Activated CD4-positive, alpha-beta memory T cell treated with anti-CD3 and anti-CD28 coated beads, Interleukin-2, amount 10 ng/mL, durations not matched to agents 7 days and 5 days (primary cell): ENCODE measurements at regions not wholly inside any gene's neighbourhood (a gene's known extent, or its start where the extent isn't known, plus 50 kb on each side); places are given as distances from the start of the nearest gene placed in this dataset.

Experiments
- CTCF ChIA-PET: fragments of 350-600 bp; sonication (Branson Sonifier 250); formaldehyde crosslinking; loops from one replicate; lab custom pipeline; 2021; ENCODE audit warnings: antibody characterized with exemption, inconsistent platforms; lab: Charles Lee
- POLR2A ChIA-PET: fragments of 350-600 bp; sonication (Branson Sonifier 250); formaldehyde crosslinking; loops from one replicate; lab custom pipeline; 2021; ENCODE audit warnings: antibody characterized with exemption; lab: Charles Lee
- DNase-seq: peaks from one replicate; pipeline ENCODE4 v3.0.0-alpha.2; 2020
- H3K27ac Mint-ChIP-seq: one replicate; pipeline ENCODE4 v1.8.0; 2021; ENCODE audit warnings: mild to moderate bottlenecking, mixed read lengths
- H3K27me3 Mint-ChIP-seq: one replicate; pipeline ENCODE4 v1.8.0; 2021; ENCODE audit warnings: mixed read lengths
- H3K36me3 Mint-ChIP-seq: one replicate; pipeline ENCODE4 v1.8.0; 2021; ENCODE audit warnings: low read depth, mixed read lengths
- H3K4me1 Mint-ChIP-seq: one replicate; pipeline ENCODE4 v1.8.0; 2021; ENCODE audit warnings: mixed read lengths
- H3K4me3 Mint-ChIP-seq: one replicate; pipeline ENCODE4 v1.8.0; 2021; ENCODE audit warnings: mild to moderate bottlenecking, mixed read lengths
- H3K9me3 Mint-ChIP-seq: one replicate; pipeline ENCODE4 v1.8.0; 2021; ENCODE audit warnings: mixed read lengths

- H3K4me3 Mint-ChIP-seq, result no peak overlapping the region
- H3K9me3 Mint-ChIP-seq, result no peaks in the 10 kb centered on the region
- DNase-seq, result no peak
- ChIA-PET CTCF (no interaction called here), POLR2A (no interaction called here)
- no peaks in the 10 kb centered on the region for H3K27me3 Mint-ChIP-seq
- H3K27ac Mint-ChIP-seq, result no peak overlapping the region
- H3K4me1 Mint-ChIP-seq, result no peaks in the 10 kb centered on the region
- H3K36me3 Mint-ChIP-seq, result no peaks in the 10 kb centered on the region
These were observed 360.6 kb downstream of the CYRIA start for GRCh38 chr2:16304876-16305590.

- H3K27ac Mint-ChIP-seq, result no peak overlapping the region
- no peak for DNase-seq
- H3K36me3 Mint-ChIP-seq, result no peaks in the 10 kb centered on the region
- POLR2A ChIA-PET, result no interaction called here
- no peak overlapping the region for H3K4me3 Mint-ChIP-seq
- H3K27me3 Mint-ChIP-seq, result no peaks in the 10 kb centered on the region
- CTCF ChIA-PET, result no interaction called here
- no peaks in the 10 kb centered on the region for H3K9me3 Mint-ChIP-seq
- no peaks in the 10 kb centered on the region for H3K4me1 Mint-ChIP-seq
These were observed 361.9 kb downstream of the CYRIA start for GRCh38 chr2:16303761-16304160.

DNA sequence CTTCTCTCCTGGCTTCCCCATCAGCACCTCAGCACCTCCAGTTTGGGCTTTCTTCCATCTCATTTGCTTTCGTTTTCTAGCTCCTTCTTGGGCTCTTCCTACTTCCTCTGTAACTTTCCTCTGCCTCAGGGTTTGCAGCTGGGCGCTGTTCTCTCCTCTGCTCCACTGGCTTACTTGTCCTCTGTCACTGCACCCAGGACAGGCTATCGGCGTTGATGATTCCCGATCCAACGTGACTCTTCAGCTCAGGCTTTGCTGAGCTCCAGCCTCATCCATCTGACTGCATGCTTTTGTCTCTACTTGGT, 362.4 kb downstream of the CYRIA start:
- no peaks in the 10 kb centered on the region for H3K36me3 Mint-ChIP-seq
- no peaks in the 10 kb centered on the region for H3K4me1 Mint-ChIP-seq
- H3K27ac Mint-ChIP-seq, result no peak overlapping the region
- no peaks in the 10 kb centered on the region for H3K9me3 Mint-ChIP-seq
- H3K27me3 Mint-ChIP-seq, result no peaks in the 10 kb centered on the region
- ChIA-PET POLR2A (no interaction called here), CTCF (no interaction called here)
- no peak for DNase-seq
- no peak overlapping the region for H3K4me3 Mint-ChIP-seq

- ChIA-PET CTCF (no interaction called here), POLR2A (no interaction called here)
- Mint-ChIP-seq H3K36me3 (no peaks in the 10 kb centered on the region), H3K9me3 (no peaks in the 10 kb centered on the region), H3K27me3 (no peaks in the 10 kb centered on the region), H3K4me3 (no peak overlapping the region), H3K4me1 (no peaks in the 10 kb centered on the region), H3K27ac (no peak overlapping the region)
- no peak for DNase-seq
These were observed 362.3 kb downstream of the MYCN start for GRCh38 chr2:16302431-16303272.

DNA sequence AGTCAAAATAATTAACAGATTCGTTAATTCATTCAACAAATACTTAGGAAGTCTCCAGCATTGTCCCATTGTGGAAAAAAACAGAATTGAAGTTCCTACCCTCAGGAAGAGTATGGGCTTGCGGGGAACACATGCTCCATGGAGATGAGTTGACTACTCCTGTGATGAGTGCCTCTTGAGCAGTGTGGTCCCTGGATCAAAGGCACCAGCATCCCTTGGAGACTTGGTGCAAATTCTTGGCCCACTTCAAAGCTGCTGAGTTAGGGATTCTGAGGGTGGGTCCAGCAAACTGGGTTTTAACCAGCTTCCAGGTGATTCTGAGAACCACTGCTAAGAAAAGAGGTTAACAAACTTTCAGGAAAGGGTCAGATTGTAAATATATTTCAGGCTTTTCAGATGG, 361.6 kb downstream of the MYCN start:
- Mint-ChIP-seq H3K27me3 (no peaks in the 10 kb centered on the region), H3K27ac (no peak overlapping the region), H3K4me3 (no peak overlapping the region), H3K9me3 (no peaks in the 10 kb centered on the region), H3K36me3 (no peaks in the 10 kb centered on the region), H3K4me1 (no peaks in the 10 kb centered on the region)
- ChIA-PET POLR2A (no interaction called here), CTCF (no interaction called here)
- no peak for DNase-seq

- DNase-seq, result no peak
- Mint-ChIP-seq H3K27ac (no peak overlapping the region), H3K36me3 (no peaks in the 10 kb centered on the region), H3K9me3 (no peaks in the 10 kb centered on the region), H3K27me3 (no peaks in the 10 kb centered on the region), H3K4me3 (no peak overlapping the region), H3K4me1 (no peaks in the 10 kb centered on the region)
- POLR2A ChIA-PET, result no interaction called here
- CTCF ChIA-PET, result no interaction called here
These were observed 358.5 kb downstream of the MYCN start for GRCh38 chr2:16298866-16299265.

- no peaks in the 10 kb centered on the region for H3K36me3 Mint-ChIP-seq
- DNase-seq, result no peak
- no peaks in the 10 kb centered on the region for H3K9me3 Mint-ChIP-seq
- no peak overlapping the region for H3K4me3 Mint-ChIP-seq
- H3K27me3 Mint-ChIP-seq, result no peaks in the 10 kb centered on the region
- CTCF ChIA-PET, result no interaction called here
- H3K27ac Mint-ChIP-seq, result no peak overlapping the region
- no peaks in the 10 kb centered on the region for H3K4me1 Mint-ChIP-seq
- POLR2A ChIA-PET, result no interaction called here
These were observed 356.2 kb downstream of the MYCN start for GRCh38 chr2:16296331-16297250.

DNA sequence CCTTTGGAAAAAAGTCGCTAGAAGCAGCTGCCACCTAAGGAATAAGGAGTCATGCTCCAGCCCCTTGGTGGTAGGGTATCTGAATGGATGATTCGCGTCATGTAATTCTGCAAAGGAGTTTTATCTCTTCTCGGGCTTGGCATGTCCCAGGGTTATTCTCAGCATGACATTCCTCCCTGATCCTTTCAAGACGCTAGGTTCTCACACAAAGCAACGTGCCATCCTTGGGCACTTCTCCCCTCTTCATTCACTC, 355.6 kb downstream of the MYCN start:
- Mint-ChIP-seq H3K27me3 (no peaks in the 10 kb centered on the region), H3K36me3 (no peaks in the 10 kb centered on the region), H3K4me3 (no peak overlapping the region), H3K27ac (no peak overlapping the region), H3K9me3 (no peaks in the 10 kb centered on the region), H3K4me1 (no peaks in the 10 kb centered on the region)
- DNase-seq, result no peak
- ChIA-PET CTCF (no interaction called here), POLR2A (no interaction called here)

DNA sequence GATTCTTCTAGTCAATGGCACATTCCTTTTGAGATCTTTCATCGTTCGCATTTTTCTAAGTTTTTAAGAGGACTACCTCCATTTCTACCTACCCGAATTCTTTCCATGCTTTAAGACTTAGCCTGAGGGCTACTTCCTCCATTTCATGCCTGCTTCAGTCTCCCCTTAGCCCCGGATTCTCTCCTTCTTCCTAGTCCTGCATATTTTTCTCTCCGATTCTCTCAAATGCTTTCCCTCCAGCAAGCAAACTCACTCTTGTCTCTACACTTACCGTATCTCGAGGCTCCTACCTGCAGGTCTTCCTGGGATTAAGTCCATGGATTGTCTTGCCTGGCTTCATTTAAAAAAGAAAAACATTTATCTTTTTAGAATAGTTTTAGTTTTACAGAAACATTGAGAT, 354.4 kb downstream of the MYCN start:
- H3K4me3 Mint-ChIP-seq, result no peak overlapping the region
- H3K27me3 Mint-ChIP-seq, result no peaks in the 10 kb centered on the region
- CTCF ChIA-PET, result no interaction called here
- H3K4me1 Mint-ChIP-seq, result no peaks in the 10 kb centered on the region
- POLR2A ChIA-PET, result no interaction called here
- H3K27ac Mint-ChIP-seq, result no peak overlapping the region
- no peaks in the 10 kb centered on the region for H3K36me3 Mint-ChIP-seq
- no peak for DNase-seq
- H3K9me3 Mint-ChIP-seq, result no peaks in the 10 kb centered on the region

DNA sequence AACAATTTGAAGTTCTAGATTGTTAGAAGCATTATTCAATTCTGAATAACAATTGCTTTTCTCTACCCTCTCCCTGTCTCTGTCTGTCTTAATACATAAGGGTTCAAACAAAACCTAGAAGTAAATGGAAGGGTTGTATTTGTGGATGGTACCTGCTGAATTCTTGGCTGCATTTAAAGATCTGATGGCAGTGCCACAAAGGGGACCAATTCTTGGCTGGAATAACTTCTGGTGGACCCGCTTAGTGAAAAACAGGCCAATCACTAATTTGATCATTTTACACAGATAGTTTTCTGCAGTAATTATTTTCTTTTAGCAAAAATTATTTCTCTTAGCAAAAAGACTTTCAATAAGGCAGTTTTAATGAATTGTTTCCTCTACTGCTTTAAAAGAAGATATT, 353.5 kb downstream of the MYCN start:
- H3K27me3 Mint-ChIP-seq, result no peaks in the 10 kb centered on the region
- POLR2A ChIA-PET, result no interaction called here
- no peak for DNase-seq
- H3K27ac Mint-ChIP-seq, result no peak overlapping the region
- H3K36me3 Mint-ChIP-seq, result no peaks in the 10 kb centered on the region
- CTCF ChIA-PET, result no interaction called here
- H3K4me3 Mint-ChIP-seq, result no peak overlapping the region
- H3K9me3 Mint-ChIP-seq, result no peaks in the 10 kb centered on the region
- H3K4me1 Mint-ChIP-seq, result no peaks in the 10 kb centered on the region

DNA sequence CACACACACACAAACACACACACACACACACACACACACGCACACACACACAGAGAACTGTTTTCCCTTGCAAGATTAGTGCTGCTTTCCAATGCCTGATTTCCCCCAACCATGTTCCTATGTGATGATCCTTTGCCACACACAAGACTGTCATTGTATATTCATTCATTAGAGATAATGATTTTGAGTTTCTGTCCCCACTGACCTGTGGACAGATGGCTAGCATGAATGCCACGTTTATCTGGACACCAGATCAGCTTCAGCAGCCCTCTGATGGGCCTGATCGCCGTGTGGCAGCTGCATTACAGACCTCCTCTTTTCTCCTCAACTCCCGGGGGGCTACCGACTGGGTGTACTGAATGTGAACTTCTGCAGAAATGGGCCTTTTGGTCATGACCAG, 353.0 kb downstream of the MYCN start:
- POLR2A ChIA-PET, result no interaction called here
- DNase-seq, result no peak
- H3K36me3 Mint-ChIP-seq, result no peaks in the 10 kb centered on the region

DNA sequence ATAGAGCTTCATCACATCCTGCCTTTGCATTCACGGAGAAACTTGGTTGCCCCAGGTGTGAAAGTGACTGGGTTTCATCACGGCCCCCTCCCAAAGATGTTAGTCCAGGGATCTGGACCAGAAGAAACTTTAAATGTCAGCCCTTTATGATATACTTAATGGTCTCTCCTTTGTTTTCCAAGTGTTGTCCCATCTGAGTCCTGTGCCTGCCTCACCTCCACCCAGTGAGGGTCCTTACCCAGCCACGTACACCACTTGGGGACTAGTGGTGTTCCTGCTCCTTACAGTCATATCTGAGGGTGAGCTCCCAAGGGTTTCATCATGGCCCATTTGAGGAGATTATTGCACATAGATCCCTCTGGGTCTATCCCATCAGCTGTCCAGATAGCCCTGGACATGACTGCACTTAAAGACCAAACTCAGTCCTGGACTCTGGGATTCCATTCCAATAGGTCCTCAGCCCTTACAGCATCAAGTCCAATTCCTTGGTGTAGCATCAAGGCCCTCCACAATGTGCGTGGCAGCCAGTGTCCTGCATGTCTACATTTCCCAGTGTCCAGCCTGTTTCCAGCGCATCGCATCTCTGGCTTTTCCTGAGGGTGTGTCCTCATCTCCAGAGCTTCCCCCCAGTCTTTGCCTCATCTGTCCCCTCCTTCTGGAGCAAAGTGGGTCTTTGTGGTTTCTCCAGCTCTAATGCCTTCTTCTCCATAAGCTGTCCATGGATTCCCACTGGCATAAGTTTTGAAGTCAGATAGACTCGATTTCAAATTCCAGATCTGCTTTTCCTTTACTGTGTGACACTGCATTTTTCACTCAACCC, 351.6 kb downstream of the MYCN start:
- Mint-ChIP-seq H3K9me3 (no peaks in the 10 kb centered on the region), H3K36me3 (no peaks in the 10 kb centered on the region), H3K27ac (no peak overlapping the region), H3K4me3 (no peak overlapping the region), H3K4me1 (no peaks in the 10 kb centered on the region), H3K27me3 (no peaks in the 10 kb centered on the region)
- no peak for DNase-seq
- CTCF ChIA-PET, result no interaction called here
- POLR2A ChIA-PET, result no interaction called here

More for the DNA sequence above, 353.0 kb downstream of the MYCN start:
- no peaks in the 10 kb centered on the region for H3K27me3 Mint-ChIP-seq
- H3K4me1 Mint-ChIP-seq, result no peaks in the 10 kb centered on the region
- H3K27ac Mint-ChIP-seq, result no peak overlapping the region
- no peak overlapping the region for H3K4me3 Mint-ChIP-seq
- CTCF ChIA-PET, result no interaction called here
- no peaks in the 10 kb centered on the region for H3K9me3 Mint-ChIP-seq

GRCh38 chr2:16291226-16291625, 350.9 kb downstream of the MYCN start:
- no peaks in the 10 kb centered on the region for H3K27me3 Mint-ChIP-seq
- no peaks in the 10 kb centered on the region for H3K9me3 Mint-ChIP-seq

More at GRCh38 chr2:16291226-16291625, 350.9 kb downstream of the MYCN start:
- Mint-ChIP-seq H3K27ac (no peak overlapping the region), H3K4me3 (no peak overlapping the region), H3K36me3 (no peaks in the 10 kb centered on the region), H3K4me1 (no peaks in the 10 kb centered on the region)
- POLR2A ChIA-PET, result no interaction called here
- DNase-seq, result no peak
- CTCF ChIA-PET, result no interaction called here
